Stimulated activated CD4-positive, alpha-beta T cell treated with anti-CD3 and anti-CD28 coated beads, Interleukin-2, amount 100 ng/mL, for 24 hours (primary cell): ENCODE measurements at regions not wholly inside any gene's neighbourhood (a gene's known extent, or its start where the extent isn't known, plus 50 kb on each side); places are given as distances from the start of the nearest gene placed in this dataset.
"Not testable (repeated sequence)": the region's sequence is repeated elsewhere in the genome, so short reads cannot be mapped to it uniquely, and the experiment has no call there.

Source experiments
- DNase-seq, 2 donors: peaks; one replicate each; pipeline ENCODE4 v3.0.0-alpha.2; 2020

DNA sequence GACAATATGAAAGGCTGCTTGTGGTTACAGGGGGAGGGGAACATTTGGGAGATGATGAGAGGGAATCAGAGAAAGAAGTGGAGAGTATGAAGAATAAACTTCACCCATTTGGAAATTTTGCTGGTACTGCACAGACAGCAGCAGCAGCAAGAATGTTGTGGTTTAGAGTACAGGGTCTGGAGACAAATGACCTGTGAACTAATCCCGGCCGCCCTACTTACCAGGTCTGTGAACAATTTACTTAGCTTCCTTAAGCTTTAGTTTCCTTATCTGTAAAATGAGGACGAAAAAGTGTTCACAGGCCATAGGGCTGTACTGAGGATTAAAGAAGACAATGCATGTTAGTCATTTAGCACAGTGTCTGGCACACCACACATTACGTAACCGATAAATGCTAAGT lies 685.4 kb upstream of the CELF4 start:
- DNase-seq, result no peak

DNA sequence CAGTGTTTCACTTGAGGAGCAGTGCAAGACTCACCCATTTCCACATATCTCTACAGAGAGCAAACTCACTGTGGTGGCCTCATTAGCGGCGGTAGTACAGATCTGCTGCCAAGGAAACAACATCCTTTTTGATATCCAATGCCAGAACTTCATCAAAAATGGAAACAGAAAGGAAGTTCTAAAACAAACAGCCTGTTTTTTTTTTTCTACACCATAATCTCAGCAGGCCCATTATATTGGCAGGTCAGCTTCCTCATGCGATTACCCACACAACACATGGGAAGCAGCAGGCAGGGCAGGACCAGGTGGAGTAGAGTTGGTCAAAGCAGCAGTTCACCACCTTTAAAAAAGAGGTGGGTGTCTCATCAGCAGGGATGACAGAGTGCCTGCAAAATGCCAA lies 678.9 kb upstream of the CELF4 start:
- no peak for DNase-seq

DNA sequence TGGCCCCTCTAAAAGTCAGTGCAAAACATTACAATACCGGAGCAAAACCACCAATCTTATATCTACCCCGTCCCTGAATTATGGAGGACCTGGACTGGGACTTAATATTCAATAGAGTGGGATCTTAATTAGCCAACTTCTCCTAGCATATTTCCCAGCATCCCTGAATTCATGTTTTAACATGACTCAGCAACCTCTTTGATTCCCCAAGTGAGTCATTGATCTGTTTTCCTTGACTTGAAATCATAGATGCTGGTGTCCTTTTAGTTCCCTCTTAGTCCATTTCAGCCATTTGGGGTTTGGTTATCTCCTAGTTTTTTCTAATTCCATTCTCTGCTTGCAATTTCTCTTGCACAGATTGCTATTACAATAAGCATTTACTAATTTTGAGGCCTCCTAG lies 677.7 kb upstream of the CELF4 start:
- DNase-seq, result no peak

DNA sequence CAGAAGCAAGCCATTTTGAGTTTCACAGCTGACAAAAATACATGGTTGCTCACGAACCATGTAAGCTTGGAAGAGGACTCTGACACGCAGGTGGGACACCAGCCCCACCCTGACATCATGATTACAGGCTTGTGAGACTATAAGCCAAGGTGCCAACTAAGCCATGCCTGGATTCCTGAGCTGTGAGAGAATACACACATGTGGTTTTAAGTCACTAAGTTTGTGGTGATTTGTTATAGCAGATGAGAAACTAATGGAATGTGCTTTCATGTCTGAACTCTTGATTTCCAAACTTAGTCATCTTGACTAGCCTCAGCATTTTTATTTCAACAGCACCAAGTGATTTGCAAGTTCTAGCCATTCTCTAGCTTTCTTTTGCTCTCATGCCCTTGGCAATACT lies 676.1 kb upstream of the CELF4 start:
- no peak for DNase-seq

DNA sequence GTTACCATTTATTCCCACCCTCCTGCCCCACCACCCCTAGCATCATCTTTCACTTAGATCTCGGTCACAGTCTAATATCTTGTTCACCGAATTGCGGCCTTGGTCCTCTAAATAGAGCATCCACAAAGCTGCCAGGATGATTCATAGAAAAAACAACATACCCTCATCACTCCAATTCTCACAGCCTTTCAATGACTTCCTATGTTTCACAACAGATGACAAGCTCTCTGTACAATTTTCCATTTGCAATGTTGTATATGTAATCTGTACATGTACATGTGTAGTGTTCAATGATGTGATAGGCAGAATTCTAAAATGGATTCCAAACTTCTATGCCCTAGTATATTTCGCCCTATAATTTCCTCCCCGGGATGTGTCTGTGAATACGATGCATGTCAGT lies 675.6 kb upstream of the CELF4 start:
- DNase-seq, result no peak

DNA sequence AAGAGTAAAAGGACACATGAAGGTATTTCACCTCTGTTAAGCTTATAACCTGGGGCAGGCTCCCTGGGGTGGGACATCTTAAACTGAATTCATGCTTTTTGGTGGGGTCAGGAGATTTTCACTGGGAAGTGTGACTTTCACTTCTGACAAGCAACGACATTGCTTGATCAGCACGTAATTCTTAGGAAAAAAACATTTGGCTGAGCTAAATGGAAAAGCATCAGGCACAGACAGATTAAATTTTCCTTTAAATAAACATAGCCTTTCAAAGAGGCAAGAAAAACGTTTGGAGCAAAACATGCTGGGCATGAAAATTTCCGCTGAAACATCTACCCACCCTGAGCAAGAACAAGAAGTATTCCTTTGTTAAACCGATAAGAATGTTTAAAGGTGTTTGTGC lies 674.0 kb upstream of the CELF4 start:
- DNase-seq, result no peak

DNA sequence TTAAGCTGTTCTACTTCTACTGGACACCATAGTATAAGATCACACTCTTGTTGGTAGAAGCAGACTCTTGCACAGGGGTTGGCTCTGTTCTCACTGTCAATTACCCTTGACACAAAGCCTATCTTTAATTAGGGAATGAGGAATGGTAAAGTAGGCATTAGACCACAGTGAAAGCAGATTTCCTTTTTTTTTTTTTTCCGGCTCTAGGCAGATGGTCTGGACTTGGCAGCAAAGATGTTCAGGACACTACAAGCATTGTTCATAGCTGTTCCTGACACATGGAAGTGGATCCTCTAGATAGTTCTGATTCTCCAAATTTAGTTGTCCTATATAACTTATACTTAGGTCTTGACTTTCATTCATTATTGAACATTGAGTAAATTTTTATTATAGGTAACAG lies 672.2 kb upstream of the CELF4 start:
- no peak for DNase-seq

DNA sequence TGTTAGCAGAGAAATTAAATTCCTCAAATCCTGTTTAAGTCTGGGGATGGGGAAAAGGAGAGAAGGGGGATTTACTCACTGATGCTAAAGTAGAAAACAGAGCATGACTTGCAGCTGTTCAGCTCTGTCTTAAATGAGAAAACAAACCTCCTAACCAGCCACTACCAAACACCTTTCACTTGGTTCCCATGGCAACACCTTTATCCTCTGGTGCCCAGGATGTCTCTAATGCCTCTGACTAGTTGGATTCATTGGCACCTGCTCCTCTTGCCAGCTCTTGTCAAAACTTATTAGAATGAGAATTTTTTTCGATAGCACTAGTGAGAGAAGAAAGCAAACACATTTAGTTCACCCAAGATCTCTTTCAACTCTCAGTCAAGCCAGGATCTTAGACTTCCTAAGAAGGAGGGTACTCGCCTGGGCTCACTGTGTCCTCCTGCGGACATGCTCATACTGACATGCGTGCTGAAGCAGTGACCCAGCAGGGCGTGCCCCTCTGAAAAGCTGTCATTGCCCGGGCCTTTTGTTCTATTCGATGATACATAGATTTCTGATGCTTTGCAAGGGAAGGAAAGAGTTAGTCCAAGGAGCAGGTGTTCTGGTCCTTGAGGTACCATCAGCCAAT lies 656.0 kb upstream of the CELF4 start:
- DNase-seq, result no peak

DNA sequence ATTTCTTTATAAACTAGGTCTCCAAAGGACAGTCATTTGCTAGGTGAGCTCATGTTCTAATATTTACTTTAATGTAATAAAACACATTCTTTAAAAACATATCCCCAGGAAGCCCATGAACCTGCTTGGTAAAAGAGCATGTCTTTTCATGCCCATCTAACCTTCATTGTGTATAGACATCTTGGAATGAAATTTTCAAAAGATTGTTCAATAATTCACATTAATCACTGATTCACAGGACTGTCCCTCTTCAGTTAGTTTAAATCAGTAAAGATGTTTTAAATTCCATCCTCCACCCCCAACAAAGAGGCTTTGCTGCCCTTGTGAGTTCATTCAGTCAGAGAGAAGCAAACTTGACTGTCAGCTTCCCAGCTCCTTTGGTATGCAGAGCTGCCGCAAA lies 633.4 kb upstream of the CELF4 start:
- DNase-seq, result no peak

DNA sequence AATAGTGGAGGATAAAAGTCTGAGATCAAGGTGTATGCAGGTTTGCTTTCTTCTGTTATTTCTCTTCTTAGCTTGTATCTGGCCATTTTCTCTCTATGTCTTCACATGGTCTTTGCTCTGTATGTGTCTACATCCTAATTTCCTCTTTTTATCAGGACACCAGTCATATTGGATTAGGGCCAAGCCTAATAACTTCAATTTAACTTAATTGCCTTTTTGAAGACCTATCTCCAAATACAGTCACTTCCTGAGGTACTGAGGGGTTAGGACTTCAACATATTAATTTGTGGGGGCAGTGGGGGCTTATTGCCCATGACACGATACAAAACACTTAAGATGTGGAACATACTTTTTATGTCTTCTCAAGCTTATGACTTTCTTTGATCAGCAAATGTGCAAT lies 632.9 kb upstream of the CELF4 start:
- DNase-seq, result no peak

DNA sequence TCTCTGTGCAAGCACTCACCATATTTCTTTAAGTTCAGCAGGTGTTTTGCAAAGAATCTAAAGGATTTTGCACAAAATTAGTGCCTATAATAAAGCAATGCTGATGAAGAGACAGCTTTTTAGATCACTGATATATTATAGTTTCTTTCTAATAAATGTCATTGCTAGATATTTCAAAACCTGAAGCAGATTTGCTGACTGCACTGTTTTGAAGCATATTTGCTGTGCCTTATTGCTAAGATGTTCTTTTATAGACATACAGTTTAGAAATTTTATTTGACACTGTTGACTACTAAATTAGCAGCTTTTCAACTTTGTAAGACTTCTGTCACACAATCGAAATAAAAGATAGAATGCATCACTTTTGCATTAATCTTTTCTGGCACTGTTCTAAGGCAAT lies 620.9 kb upstream of the CELF4 start:
- no peak for DNase-seq

DNA sequence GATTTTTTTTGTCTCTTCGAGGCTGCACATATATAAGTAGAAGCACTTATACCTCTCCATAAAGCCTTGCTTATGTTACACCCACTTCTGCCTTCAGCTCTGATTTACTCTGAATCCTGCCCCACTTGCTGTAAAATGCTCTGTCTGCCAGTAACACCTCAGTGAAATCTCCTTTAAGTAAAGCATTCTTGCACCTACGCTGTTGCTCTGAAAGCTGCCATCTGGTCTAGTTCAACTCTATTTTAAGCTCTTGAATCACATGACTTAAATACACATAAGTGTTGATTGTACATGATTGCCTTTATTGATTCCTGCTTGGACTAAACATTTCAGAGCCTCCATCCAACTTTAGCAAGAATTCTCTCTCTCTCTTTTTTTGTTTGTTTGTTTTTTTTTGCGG lies 609.0 kb upstream of the CELF4 start:
- DNase-seq, result no peak

DNA sequence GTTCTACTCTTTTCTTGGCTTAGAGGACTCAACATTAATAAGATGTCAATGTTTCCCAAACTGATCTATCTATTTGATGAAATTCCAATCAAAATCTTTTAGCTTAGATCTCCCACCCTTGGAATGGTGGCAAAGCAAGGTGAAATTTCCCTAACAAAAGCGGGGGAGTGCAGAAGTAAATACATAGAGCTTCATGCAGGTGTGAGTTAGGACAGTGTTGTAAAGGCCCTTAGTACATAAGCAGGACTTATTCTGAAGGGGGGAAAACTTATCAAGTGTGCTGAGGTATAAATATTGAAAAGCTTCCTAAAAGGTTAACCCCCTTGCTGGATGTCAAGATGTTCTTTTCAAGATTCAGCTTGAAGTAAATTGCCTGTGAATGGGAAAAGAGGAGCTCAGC lies 608.6 kb upstream of the CELF4 start:
- DNase-seq, result no peak

DNA sequence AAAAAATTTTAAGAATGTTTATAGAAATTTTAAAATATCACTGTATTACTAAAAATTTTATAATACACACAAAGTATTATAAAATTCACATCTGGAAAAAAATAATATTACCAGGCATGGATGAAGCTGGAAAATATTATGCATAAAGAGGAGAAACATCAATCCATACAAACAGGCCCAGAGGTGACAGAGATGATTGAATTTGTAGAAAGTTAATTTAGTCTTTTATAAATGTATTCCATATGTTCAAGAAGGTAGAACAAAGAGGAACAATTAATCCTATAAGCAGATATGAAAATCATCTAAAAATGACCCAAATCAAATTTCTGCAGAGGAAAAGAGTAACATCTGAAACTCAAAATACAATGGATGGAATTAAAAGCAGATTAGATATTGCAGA lies 605.2 kb upstream of the CELF4 start:
- no peak for DNase-seq

DNA sequence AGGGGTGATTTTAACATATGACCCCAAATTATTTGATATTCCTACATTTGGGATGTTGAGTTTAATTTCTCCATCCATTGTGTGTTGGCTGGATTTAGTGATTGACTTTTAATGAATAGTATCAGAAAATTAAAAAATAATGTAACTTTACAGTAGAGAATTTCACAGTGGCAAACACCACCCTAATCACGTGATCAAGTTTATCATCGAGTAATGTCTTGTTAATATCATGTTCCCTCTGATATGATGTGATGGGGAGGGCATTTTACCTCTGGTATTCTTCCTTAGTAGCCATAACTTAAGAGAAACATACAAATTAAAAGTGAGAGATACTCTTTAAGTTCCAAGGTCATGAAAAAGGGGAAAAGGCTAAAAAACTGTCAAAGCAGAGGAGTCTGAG lies 602.0 kb upstream of the CELF4 start:
- DNase-seq, result no peak

DNA sequence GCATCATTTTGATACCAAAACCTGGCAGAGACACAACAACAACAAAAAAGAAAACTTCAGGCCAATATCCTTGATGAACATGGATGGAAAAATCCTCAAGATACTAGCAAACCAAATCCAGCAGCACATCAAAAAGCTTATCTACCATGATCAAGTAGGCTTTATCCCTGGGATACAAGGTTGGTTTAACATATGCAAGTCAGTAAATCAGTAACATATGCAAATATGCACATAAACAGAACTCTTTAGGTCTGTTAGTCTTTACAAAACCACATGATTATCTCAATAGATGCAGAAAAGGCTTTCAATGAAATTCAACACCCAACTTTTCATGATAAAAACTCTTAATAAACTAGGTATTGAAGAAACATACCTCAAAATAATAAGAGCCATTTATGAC lies 587.5 kb upstream of the CELF4 start:
- not testable (repeated sequence) for DNase-seq

DNA sequence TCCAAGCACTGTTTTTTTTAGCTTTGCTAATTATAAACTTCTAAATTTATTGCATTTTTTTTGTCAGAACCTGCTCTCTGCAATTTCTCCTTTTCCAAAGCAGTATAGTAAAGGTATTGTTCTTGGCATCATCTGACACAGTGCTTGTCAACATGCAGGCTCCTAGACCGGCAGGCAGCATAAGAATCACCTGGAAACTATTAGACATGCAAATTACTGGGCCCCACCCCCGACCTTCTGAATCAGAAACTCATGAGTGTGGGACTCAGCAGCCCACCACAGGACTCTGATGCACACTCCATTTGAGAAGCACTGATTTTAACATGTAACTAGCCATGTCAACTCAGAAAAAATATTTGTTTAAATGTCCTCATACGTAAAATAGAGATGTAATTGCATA lies 551.1 kb upstream of the CELF4 start:
- DNase-seq, result no peak

DNA sequence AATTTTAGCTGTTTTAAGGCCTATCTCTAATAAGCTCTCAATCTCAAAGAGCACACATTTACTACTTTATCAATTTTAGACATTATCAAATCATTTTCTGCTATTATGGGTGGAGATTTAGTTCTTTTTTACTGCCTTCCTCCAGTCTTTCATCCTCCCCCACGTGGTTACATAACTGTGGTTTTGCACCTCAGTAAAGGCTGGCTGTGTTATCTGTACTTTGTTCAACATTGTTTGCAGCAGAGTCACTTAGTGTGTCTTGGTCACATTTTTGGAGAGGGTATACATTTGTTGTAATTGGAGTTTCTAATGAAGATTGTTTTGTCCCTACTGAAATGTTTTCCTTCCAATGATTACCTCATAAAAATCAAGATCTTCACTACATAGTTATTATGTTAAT lies 549.6 kb upstream of the CELF4 start:
- DNase-seq, result no peak

DNA sequence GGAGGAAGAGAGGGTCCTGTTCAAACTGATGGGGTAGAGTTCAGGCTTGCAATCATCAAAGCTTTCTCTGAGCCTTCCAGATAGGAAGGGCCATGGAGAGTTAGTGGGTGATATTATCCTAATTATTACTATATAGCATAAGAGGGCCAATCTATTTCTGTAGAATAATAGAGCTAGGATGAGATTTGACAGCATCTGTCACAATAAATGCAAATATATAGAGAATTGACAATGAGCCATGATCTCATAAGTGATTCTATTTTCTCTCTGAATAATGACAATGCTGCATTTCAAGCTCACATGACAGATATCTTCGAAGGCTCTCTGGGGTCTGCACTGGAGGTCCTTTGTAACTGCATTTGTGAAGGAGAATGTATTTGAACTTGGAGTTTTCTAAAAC lies 521.9 kb upstream of the CELF4 start:
- no peak for DNase-seq

DNA sequence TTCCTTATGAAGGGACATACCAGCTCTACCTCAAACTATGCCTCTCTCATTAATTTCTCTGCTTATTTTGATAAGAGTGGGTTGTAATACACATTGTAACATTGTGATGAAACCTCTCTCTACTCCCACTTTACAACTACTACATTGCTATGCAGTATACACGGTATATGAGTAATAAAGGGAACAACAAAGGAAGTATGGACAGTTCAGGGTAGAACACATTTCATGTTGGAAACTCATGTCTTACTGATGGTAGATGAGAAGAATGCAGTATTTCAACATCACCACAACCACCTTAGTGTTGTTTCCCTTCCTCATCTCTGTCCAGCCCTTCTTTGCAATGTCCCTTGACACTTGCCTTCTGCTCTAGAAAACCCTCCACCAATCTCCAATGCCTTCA lies 515.9 kb upstream of the CELF4 start:
- DNase-seq, result no peak

DNA sequence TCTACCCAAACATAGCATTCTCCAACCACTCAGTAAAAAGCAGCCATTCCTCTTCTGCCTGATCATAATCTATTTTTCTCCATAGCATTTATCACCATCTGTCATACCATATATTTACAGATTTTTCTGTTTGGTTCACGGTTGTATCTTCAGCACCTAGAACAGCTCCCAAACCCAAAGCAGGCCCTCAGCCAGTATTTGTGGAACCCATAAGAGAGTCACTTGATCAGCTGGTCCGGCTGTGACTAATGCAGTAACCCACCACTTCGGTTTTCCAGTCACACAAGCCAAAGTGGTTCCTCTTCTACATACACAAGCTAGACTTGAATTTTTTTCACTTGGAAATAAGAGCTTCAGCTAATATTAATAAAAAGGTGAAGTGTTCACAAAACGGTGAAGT lies 511.6 kb upstream of the CELF4 start:
- no peak for DNase-seq

DNA sequence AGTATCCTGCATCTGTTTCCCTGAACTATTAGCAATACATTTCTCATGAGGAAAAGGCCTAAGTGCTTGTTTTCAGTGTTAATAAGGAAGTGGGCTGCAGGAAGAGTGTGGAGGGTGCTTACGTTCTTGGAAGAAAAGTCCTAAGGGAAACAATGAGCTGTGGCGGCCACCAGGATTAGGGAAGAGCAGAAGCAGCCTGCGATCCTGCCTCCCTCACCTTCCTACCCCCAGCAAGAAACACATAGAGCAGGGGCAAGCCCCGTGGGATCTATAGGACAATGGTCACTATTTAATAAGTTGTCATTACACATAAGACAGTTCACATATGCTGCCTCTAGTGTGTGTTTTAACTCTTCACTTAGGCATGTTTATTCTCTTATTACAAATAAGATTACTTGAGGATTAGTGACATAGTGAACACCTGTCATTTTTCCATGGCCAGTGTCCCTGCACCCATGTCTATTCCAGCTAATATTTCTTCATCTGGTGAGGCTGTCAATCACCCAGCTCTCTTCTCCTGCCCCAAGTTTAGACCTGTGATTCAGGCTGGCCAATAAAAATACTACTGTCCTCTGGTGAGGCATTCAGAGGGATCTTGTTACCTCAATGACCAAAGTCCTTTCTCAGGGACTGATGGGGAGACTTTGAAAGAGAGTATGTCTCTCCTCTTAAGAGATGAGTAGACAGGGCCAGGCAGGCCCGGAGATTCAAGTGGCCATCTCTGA lies 510.9 kb upstream of the CELF4 start:
- DNase-seq, result no peak

DNA sequence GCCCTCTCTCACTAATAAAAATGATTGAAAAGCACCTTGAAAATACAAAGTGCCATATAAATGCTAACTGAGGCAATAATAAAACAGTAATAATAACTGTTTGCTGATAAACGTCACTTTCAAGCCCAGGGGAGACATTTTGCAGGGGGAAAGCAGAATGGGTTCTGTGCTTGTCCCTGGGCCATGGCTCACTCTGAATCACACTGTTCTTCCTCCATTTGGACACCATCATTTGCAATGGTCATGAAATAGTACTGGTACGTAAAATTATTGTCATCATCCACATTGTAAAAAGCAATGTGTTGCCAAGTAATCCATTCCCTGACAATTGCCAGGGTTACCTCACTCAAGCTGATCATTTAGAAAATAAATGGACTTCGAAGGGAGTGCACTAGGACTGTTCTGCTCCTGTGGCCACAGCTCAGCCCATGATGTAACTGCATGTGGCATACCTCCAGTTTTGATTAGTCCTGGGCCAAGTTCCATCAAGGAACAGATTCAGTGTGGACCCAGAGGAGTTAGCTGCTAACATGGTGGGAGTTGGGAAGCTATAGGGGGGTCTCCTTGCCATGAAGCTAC lies 508.8 kb upstream of the CELF4 start:
- DNase-seq, result no peak

DNA sequence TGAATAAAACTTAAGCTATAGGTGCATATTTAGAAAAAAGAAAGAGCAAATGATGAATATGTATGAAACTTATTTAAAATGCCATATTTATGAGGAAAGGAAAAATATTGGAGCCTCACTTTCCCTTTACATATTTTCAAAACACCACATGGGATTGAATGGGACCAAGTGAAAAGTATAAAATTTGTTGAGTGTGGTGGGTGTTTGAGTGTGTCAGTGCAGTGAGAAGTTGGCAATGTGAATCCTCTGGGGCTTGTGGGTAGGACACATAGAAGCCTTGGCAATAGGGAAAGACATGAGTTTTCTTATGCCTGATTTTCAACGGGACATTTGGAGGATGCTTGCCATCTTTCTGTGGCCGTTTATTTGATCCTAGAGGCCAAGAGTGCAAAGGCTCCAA lies 502.2 kb upstream of the CELF4 start:
- DNase-seq, result no peak

DNA sequence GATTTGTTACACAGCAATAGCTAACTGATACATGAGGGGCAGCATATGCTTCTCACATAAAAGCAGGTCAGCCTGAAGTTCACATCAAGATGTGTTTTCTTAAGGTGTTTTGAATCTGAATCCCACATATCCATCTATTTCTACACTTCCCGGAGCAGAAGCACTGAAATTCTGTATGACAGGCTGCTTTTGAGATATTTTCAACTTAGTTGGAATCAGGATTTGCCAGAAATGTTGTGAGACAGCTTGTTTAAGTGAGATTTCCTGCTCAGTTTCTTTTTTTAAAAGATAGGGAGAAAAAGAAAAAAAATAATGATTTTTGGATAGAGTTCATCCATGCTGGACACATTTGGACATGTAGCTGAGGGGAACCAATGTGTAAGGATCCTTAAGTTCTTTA lies 501.5 kb upstream of the CELF4 start:
- DNase-seq, result no peak
